ENCODE measurements at regions not wholly inside any gene's neighbourhood (a gene's known extent, or its start where the extent isn't known, plus 50 kb on each side); places are given as distances from the start of the nearest gene placed in this dataset.

DNA sequence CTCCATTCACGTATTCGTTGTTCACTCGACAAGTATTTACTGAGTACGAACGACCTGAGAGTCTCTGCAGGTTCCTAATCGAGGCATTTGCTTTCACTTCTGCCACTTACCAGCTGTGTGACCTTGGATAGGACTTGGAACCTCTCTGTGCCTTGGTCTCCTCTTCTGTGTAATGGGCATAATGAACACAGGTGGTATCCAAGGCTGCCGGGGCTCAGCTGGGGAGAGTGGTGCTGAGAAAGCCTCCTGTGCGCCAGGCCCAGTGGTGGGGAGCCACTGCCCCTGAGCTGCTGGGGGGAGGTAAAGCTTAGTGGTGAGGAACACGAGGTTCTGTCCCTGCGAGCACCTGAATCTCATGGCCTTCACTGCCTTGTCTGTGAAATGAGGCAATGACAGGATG, 150.7 kb downstream of the IRF8 start:
- no peak for TF ChIP-seq POLR2A (IDR thresholded peaks at IDR 0.05)
- TF ChIP-seq, protein P1, sequence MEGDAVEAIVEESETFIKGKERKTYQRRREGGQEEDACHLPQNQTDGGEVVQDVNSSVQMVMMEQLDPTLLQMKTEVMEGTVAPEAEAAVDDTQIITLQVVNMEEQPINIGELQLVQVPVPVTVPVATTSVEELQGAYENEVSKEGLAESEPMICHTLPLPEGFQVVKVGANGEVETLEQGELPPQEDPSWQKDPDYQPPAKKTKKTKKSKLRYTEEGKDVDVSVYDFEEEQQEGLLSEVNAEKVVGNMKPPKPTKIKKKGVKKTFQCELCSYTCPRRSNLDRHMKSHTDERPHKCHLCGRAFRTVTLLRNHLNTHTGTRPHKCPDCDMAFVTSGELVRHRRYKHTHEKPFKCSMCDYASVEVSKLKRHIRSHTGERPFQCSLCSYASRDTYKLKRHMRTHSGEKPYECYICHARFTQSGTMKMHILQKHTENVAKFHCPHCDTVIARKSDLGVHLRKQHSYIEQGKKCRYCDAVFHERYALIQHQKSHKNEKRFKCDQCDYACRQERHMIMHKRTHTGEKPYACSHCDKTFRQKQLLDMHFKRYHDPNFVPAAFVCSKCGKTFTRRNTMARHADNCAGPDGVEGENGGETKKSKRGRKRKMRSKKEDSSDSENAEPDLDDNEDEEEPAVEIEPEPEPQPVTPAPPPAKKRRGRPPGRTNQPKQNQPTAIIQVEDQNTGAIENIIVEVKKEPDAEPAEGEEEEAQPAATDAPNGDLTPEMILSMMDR (IDR thresholded peaks at IDR 0.05): no peak
